Central memory CD8-positive, alpha-beta T cell (primary cell): ENCODE measurements at regions not wholly inside any gene's neighbourhood (a gene's known extent, or its start where the extent isn't known, plus 50 kb on each side); places are given as distances from the start of the nearest gene placed in this dataset.
"Not testable (repeated sequence)": the region's sequence is repeated elsewhere in the genome, so short reads cannot be mapped to it uniquely, and the experiment has no call there.

Experiments used
- ATAC-seq: fragments of 150-1000 bp; cut with Tn5 transposase; replicated peaks from 2 replicates; pipeline ENCODE4 v1.10.0; 2022; ENCODE audit warnings: mild to moderate bottlenecking, moderate FRiP score, moderate number of reproducible peaks; ENCODE audit not compliant: poor library complexity, severe bottlenecking; ENCODE audit errors: extremely low read depth
- DNase-seq, 2 donors: peaks; one replicate each; pipeline ENCODE4 v3.0.0; 2021; ENCODE audit warnings: low spot score in 2 of 2
- H3K27ac Mint-ChIP-seq: one replicate; pipeline ENCODE4 v1.8.0; 2022; ENCODE audit warnings: low read depth, mild to moderate bottlenecking, moderate library complexity, mixed read lengths
- H3K27me3 Mint-ChIP-seq: one replicate; pipeline ENCODE4 v1.8.0; 2022; ENCODE audit warnings: mixed read lengths
- H3K36me3 Mint-ChIP-seq: one replicate; pipeline ENCODE4 v1.8.0; 2022; ENCODE audit warnings: mild to moderate bottlenecking, moderate library complexity, mixed read lengths; ENCODE audit not compliant: insufficient read depth
- H3K4me1 Mint-ChIP-seq: one replicate; pipeline ENCODE4 v1.8.0; 2022; ENCODE audit warnings: mixed read lengths
- H3K4me3 Mint-ChIP-seq: one replicate; pipeline ENCODE4 v1.8.0; 2022; ENCODE audit warnings: mild to moderate bottlenecking, moderate library complexity, mixed read lengths
- H3K9me3 Mint-ChIP-seq: one replicate; pipeline ENCODE4 v1.8.0; 2022; ENCODE audit warnings: mixed read lengths

- H3K27ac Mint-ChIP-seq, DNase-seq, ATAC-seq, H3K4me1 Mint-ChIP-seq, H3K27me3 Mint-ChIP-seq, H3K36me3 Mint-ChIP-seq, H3K4me3 Mint-ChIP-seq: not testable (repeated sequence)
- peaks cover 19% of the 10 kb centered on the region for H3K9me3 Mint-ChIP-seq
Observed at GRCh38 chr20:39725513-39725912, 763.4 kb downstream of the DHX35 start.

- no peak overlapping the region for H3K4me3 Mint-ChIP-seq
- H3K4me1 Mint-ChIP-seq: no peaks in the 10 kb centered on the region
- ATAC-seq (no peak), DNase-seq (no peak)
- no peaks in the 10 kb centered on the region for H3K9me3 Mint-ChIP-seq
- no peaks in the 10 kb centered on the region for H3K36me3 Mint-ChIP-seq
- no peaks in the 10 kb centered on the region for H3K27me3 Mint-ChIP-seq
- H3K27ac Mint-ChIP-seq: no peak overlapping the region
Observed at GRCh38 chr20:39719293-39719692, 757.1 kb downstream of the DHX35 start.

- H3K27ac Mint-ChIP-seq: no peak overlapping the region
- no peak for DNase-seq
- no peak overlapping the region for H3K4me3 Mint-ChIP-seq
- no peak for ATAC-seq
- no peaks in the 10 kb centered on the region for H3K27me3 Mint-ChIP-seq
- H3K4me1 Mint-ChIP-seq: no peaks in the 10 kb centered on the region
- no peaks in the 10 kb centered on the region for H3K36me3 Mint-ChIP-seq
- peaks cover 5% of the 10 kb centered on the region for H3K9me3 Mint-ChIP-seq
Observed at GRCh38 chr20:39717936-39718335, 755.8 kb downstream of the DHX35 start.

- Mint-ChIP-seq H3K27ac (no peak overlapping the region), H3K4me3 (no peak overlapping the region), H3K4me1 (no peaks in the 10 kb centered on the region), H3K27me3 (no peaks in the 10 kb centered on the region), H3K9me3 (peaks cover 7% of the 10 kb centered on the region), H3K36me3 (no peaks in the 10 kb centered on the region)
- DNase-seq (no peak), ATAC-seq (no peak)
Observed at GRCh38 chr20:39716796-39717341, 754.7 kb downstream of the DHX35 start.

GRCh38 chr20:39713076-39713840 is 751.1 kb downstream of the DHX35 start:
- no peak for DNase-seq
- no peaks in the 10 kb centered on the region for H3K36me3 Mint-ChIP-seq
- no peak for ATAC-seq
- H3K27ac Mint-ChIP-seq: no peak overlapping the region
- no peak overlapping the region for H3K4me3 Mint-ChIP-seq
- H3K9me3 Mint-ChIP-seq: peaks cover 10% of the 10 kb centered on the region
- no peaks in the 10 kb centered on the region for H3K27me3 Mint-ChIP-seq
- H3K4me1 Mint-ChIP-seq: no peaks in the 10 kb centered on the region

DNA sequence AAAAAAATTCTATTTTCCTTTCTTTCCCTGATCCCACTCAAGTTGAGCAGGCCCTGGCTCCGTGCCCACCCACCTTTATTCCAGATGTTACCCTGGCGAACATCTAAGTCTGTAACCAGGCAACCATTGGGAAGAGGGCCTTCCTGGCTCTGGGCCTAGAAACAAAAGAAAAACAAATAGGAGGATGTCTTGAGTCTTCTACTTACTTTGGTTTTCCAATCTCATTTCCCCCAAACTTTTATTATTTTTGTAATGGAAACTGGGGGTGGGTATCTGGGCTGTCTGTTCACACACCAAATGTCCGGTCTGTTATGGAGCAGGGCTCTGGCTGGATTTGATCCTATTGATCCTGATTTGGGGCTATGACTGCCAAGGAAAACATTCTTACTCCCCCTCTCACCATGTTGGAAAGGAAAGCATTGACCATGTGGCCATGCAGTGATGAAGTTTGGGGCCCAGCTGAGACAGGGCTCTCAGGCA is 744.1 kb downstream of the DHX35 start:
- peaks cover 5% of the 10 kb centered on the region for H3K9me3 Mint-ChIP-seq

DNA sequence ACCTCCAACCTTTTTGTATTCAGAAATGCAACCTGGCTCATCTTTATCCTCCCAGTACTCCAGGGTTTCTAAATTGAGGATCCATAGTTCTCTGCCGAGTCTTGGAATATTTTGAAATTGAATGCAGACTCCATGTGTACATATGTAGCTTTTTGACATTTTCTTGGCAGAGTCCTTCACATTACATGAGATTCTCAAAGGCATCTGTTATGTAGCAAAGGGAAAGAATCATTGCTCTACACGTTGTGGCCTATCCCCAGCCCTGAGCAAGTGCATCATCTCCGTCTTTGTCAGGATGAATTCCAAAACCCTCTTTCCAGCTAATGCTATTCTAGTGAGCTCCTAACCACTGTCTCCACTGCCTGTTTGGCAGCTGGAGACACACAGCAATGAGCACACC is 742.9 kb downstream of the DHX35 start:
- ATAC-seq: no peak
- Mint-ChIP-seq H3K4me1 (no peaks in the 10 kb centered on the region), H3K4me3 (no peak overlapping the region), H3K9me3 (peaks cover 11% of the 10 kb centered on the region), H3K27me3 (no peaks in the 10 kb centered on the region), H3K36me3 (no peaks in the 10 kb centered on the region), H3K27ac (no peak overlapping the region)
- DNase-seq: no peak

More for the DNA sequence above, 744.1 kb downstream of the DHX35 start:
- H3K4me3 Mint-ChIP-seq: no peak overlapping the region
- H3K36me3 Mint-ChIP-seq: no peaks in the 10 kb centered on the region
- no peak for DNase-seq
- ATAC-seq: no peak
- H3K27me3 Mint-ChIP-seq: no peaks in the 10 kb centered on the region
- H3K27ac Mint-ChIP-seq: no peak overlapping the region
- no peaks in the 10 kb centered on the region for H3K4me1 Mint-ChIP-seq

DNA sequence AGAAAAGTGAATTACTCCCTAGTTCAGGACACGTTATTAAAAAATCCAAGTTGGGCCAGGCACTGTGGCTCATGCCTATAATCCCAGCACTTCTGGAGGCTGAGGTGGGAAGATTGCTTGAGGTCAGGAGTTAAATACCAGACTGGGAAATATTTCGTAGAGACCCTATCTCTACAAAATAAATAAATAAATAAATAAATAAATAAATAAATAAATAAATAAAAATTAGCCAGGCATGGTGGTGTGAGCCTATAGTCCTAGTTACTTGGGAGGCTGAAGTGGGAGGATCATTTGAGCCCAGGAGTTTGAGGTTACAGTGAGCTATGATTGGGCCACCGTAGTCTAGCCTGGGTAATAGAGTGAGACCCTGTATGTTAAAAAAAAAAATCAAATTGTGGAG is 741.2 kb downstream of the DHX35 start:
- peaks cover 11% of the 10 kb centered on the region for H3K9me3 Mint-ChIP-seq

DNA sequence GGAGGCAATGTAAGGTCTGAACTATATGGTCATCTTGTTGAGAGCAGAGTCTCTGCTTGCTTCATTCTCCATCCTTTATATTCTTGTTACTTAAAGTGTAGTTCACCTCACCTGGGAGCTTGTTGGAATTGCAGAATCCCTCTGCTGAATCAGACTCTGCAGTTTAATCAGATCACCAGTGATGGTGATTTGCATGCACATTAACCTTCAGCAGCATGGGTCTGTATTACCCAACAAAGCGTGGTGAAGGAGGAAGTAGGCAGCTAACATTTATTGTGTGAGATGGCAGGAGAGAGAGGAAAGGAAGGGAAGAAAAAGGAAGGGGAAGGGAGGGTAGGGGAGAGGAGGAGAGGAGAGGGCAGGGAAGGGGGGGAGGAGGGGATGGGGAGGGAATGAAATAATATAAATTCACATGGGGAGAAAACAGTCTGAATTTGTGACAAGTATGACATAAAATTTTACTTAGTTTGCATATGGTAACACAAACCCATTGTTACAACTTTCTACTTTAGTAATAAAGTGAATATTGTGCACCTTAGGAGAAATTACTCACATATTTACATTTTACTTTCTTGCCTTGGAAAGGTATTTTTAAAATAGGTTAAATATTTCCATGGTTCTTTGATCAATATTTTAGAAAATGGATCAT is 740.7 kb downstream of the DHX35 start:
- no peaks in the 10 kb centered on the region for H3K4me1 Mint-ChIP-seq
- no peak for DNase-seq
- H3K36me3 Mint-ChIP-seq: no peaks in the 10 kb centered on the region
- no peak overlapping the region for H3K27ac Mint-ChIP-seq
- no peaks in the 10 kb centered on the region for H3K27me3 Mint-ChIP-seq
- ATAC-seq: no peak
- peaks cover 11% of the 10 kb centered on the region for H3K9me3 Mint-ChIP-seq
- H3K4me3 Mint-ChIP-seq: no peak overlapping the region

More for the DNA sequence above, 741.2 kb downstream of the DHX35 start:
- H3K27me3 Mint-ChIP-seq, ATAC-seq, H3K4me3 Mint-ChIP-seq, H3K27ac Mint-ChIP-seq, DNase-seq, H3K4me1 Mint-ChIP-seq, H3K36me3 Mint-ChIP-seq: not testable (repeated sequence)

DNA sequence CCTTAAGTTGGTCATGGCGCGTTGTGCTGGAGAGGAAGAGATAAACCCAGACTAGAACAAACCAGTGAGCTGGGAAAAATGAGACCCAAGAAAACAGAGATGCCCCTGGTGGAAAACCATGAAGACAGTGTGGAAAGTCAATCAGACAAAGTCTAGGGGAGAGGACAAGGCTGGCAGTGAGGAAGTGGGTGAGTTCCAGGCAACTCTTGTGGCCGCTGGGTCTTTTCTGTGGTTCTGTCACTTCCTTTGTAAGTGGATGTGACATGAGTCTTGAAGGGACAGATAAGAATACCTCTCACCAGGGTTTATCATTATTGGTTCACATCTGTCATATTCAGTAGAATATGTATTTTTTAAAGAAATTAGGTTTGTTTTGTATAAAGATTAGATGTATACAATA is 738.4 kb downstream of the DHX35 start:
- H3K27me3 Mint-ChIP-seq: no peaks in the 10 kb centered on the region
- no peaks in the 10 kb centered on the region for H3K4me1 Mint-ChIP-seq
- H3K36me3 Mint-ChIP-seq: no peaks in the 10 kb centered on the region
- peaks cover 11% of the 10 kb centered on the region for H3K9me3 Mint-ChIP-seq
- DNase-seq: no peak
- ATAC-seq: no peak
- no peak overlapping the region for H3K4me3 Mint-ChIP-seq
- H3K27ac Mint-ChIP-seq: no peak overlapping the region

DNA sequence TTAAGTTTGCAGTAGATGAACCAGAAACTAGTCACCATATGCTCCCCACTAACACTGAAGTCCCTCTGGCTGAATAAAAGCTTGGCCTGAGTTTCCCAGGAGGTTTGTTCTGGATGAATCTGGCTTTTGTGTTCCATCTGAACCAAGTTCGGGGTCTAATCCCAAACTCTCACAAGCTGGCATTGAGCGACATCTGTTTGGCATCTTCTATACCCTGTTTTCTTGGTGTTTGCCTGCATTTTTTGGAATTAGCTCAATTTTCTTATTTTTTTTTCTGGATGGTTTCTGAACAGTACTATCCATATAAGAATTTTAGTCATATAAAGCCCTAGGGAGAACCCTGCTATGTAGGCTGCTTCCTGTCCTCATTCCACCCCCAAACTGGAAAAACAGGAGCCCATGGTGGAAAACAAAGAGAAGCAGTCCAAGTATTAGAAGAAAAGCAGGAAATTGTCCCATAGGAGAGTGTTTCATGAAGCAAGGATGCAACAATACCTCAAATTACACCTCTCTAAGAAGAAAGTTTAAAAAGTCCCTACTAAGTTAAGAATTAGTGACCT is 737.1 kb downstream of the DHX35 start:
- no peak overlapping the region for H3K4me3 Mint-ChIP-seq
- H3K27me3 Mint-ChIP-seq: no peaks in the 10 kb centered on the region
- no peaks in the 10 kb centered on the region for H3K4me1 Mint-ChIP-seq
- no peaks in the 10 kb centered on the region for H3K36me3 Mint-ChIP-seq
- H3K27ac Mint-ChIP-seq: no peak overlapping the region
- ATAC-seq (no peak), DNase-seq (no peak)
- H3K9me3 Mint-ChIP-seq: peaks cover 10% of the 10 kb centered on the region

- ATAC-seq: no peak
- no peaks in the 10 kb centered on the region for H3K36me3 Mint-ChIP-seq
- DNase-seq: no peak
- no peak overlapping the region for H3K4me3 Mint-ChIP-seq
- H3K27ac Mint-ChIP-seq: no peak overlapping the region
- peaks cover 5% of the 10 kb centered on the region for H3K9me3 Mint-ChIP-seq
- no peaks in the 10 kb centered on the region for H3K27me3 Mint-ChIP-seq
- no peaks in the 10 kb centered on the region for H3K4me1 Mint-ChIP-seq
Observed at GRCh38 chr20:39698752-39699151, 736.6 kb downstream of the DHX35 start.
